SK-N-MC (cell line): ENCODE measurements at regions not wholly inside any gene's neighbourhood (a gene's known extent, or its start where the extent isn't known, plus 50 kb on each side); places are given as distances from the start of the nearest gene placed in this dataset.

Source experiments
- DNase-seq: peaks from one replicate; pipeline ENCODE4 v3.0.0-alpha.2; 2011; ENCODE audit warnings: low read depth, low spot score
- H3K27ac ChIP-seq: fragments of 200-600 bp; sonication (generic); 2 replicates; pipeline ENCODE4 v1.5.1; 2016; ENCODE audit warnings: mixed run types
- H3K36me3 ChIP-seq: fragments of 200-600 bp; sonication (generic); 2 replicates; pipeline ENCODE4 v1.6.1; 2017; ENCODE audit warnings: antibody characterized with exemption, low read length, mixed read lengths; ENCODE audit not compliant: insufficient read depth
- H3K4me3 ChIP-seq: fragments of 200-600 bp; sonication (generic); 2 replicates; pipeline ENCODE4 v1.5.1; 2016
- H3K9ac ChIP-seq: fragments of 200-600 bp; sonication (generic); 2 replicates; pipeline ENCODE4 v1.8.0; 2017; ENCODE audit warnings: mixed run types, mixed read lengths; ENCODE audit not compliant: insufficient read length
- H3K9me3 ChIP-seq: fragments of 200-600 bp; sonication (generic); 2 replicates; pipeline ENCODE4 v1.6.1; 2017; ENCODE audit warnings: low read depth, mild to moderate bottlenecking, antibody characterized with exemption, low read length, moderate library complexity, mixed read lengths
- EZH2 ChIP-seq: fragments of 200-600 bp; sonication (generic); IDR thresholded peaks from one replicate; pipeline ENCODE4 v1.6.1; 2017; ENCODE audit warnings: antibody characterized with exemption
- FOXP2 ChIP-seq: optimal IDR thresholded peaks from 2 replicates; pipeline ENCODE3; 2011; ENCODE audit warnings: mild to moderate bottlenecking, moderate library complexity; ENCODE audit not compliant: insufficient read depth; ENCODE audit errors: extremely low read length, control extremely low read depth
- POLR2AphosphoS5 ChIP-seq: IDR thresholded peaks from 2 replicates; pipeline ENCODE4 v1.6.1; 2012; ENCODE audit warnings: mild to moderate bottlenecking, low read depth, low read length, borderline replicate concordance

- no peaks in the 10 kb centered on the region for H3K9me3 ChIP-seq
- DNase-seq = no peak
- H3K9ac ChIP-seq = no peak overlapping the region
- H3K27ac ChIP-seq = no peak overlapping the region
- H3K36me3 ChIP-seq = no peaks in the 10 kb centered on the region
- no peak for TF ChIP-seq POLR2AphosphoS5
- TF ChIP-seq FOXP2 = no peak
- no peak for TF ChIP-seq EZH2
- no peak overlapping the region for H3K4me3 ChIP-seq
These were observed 206.9 kb downstream of the RAB11FIP4 start for GRCh38 chr17:31598399-31598782.

- Histone ChIP-seq H3K36me3 (no peaks in the 10 kb centered on the region), H3K9ac (no peak overlapping the region), H3K9me3 (no peaks in the 10 kb centered on the region), H3K27ac (no peak overlapping the region), H3K4me3 (no peak overlapping the region)
- TF ChIP-seq FOXP2 (no peak), EZH2 (no peak), POLR2AphosphoS5 (no peak)
- DNase-seq = no peak
These were observed 206.3 kb downstream of the RAB11FIP4 start for GRCh38 chr17:31597646-31598398.

- Histone ChIP-seq H3K27ac (no peak overlapping the region), H3K36me3 (no peaks in the 10 kb centered on the region), H3K9ac (no peak overlapping the region), H3K4me3 (no peak overlapping the region), H3K9me3 (no peaks in the 10 kb centered on the region)
- DNase-seq = no peak
- no peak for TF ChIP-seq EZH2
- no peak for TF ChIP-seq POLR2AphosphoS5
- TF ChIP-seq FOXP2 = no peak
These were observed 205.2 kb downstream of the RAB11FIP4 start for GRCh38 chr17:31596382-31597323.

- H3K9ac ChIP-seq = no peak overlapping the region
- no peaks in the 10 kb centered on the region for H3K36me3 ChIP-seq
- no peak for TF ChIP-seq FOXP2
- no peak for DNase-seq
- H3K27ac ChIP-seq = no peak overlapping the region
- H3K9me3 ChIP-seq = no peaks in the 10 kb centered on the region
- H3K4me3 ChIP-seq = no peak overlapping the region
These were observed 204.3 kb downstream of the RAB11FIP4 start for GRCh38 chr17:31595666-31596381.

GRCh38 chr17:31595076-31595475 lies 203.6 kb downstream of the RAB11FIP4 start:
- no peaks in the 10 kb centered on the region for H3K9me3 ChIP-seq
- no peak for DNase-seq
- H3K9ac ChIP-seq = no peak overlapping the region
- H3K4me3 ChIP-seq = no peak overlapping the region
- H3K27ac ChIP-seq = no peak overlapping the region
- H3K36me3 ChIP-seq = no peaks in the 10 kb centered on the region
- TF ChIP-seq FOXP2 (no peak), POLR2AphosphoS5 (no peak), EZH2 (no peak)

GRCh38 chr17:31594416-31594815 lies 202.9 kb downstream of the RAB11FIP4 start:
- no peak for TF ChIP-seq POLR2AphosphoS5
- TF ChIP-seq EZH2 = no peak
- no peak for TF ChIP-seq FOXP2
- Histone ChIP-seq H3K9ac (no peak overlapping the region), H3K4me3 (no peak overlapping the region), H3K36me3 (no peaks in the 10 kb centered on the region), H3K27ac (no peak overlapping the region), H3K9me3 (no peaks in the 10 kb centered on the region)
- DNase-seq = no peak

- no peak overlapping the region for H3K27ac ChIP-seq
- TF ChIP-seq FOXP2 = no peak
- TF ChIP-seq POLR2AphosphoS5 = no peak
- no peak for TF ChIP-seq EZH2
- H3K4me3 ChIP-seq = no peak overlapping the region
- H3K9ac ChIP-seq = no peak overlapping the region
- no peaks in the 10 kb centered on the region for H3K9me3 ChIP-seq
- DNase-seq = no peak
- H3K36me3 ChIP-seq = no peaks in the 10 kb centered on the region
These were observed 202.3 kb downstream of the RAB11FIP4 start for GRCh38 chr17:31593806-31594205.

GRCh38 chr17:31591924-31592323 lies 200.4 kb downstream of the RAB11FIP4 start:
- Histone ChIP-seq H3K4me3 (no peak overlapping the region), H3K9me3 (no peaks in the 10 kb centered on the region), H3K27ac (no peak overlapping the region), H3K9ac (no peak overlapping the region), H3K36me3 (no peaks in the 10 kb centered on the region)
- DNase-seq = no peak
- TF ChIP-seq FOXP2 = no peak
- no peak for TF ChIP-seq EZH2
- TF ChIP-seq POLR2AphosphoS5 = no peak
